PC-9 (cell line): ENCODE measurements at regions not wholly inside any gene's neighbourhood (a gene's known extent, or its start where the extent isn't known, plus 50 kb on each side); places are given as distances from the start of the nearest gene placed in this dataset.

Experiments used
- BruUV-seq: library from RNA; stranded (reverse); fragments of 400-500 nt; replicated peaks from 2 replicates; lab custom pipeline; 2021; lab: Mats Ljungman, UMichigan
- CTCF ChIA-PET: fragments of 300-600 bp; sonication (Branson Sonifier 250); formaldehyde crosslinking; loops from one replicate; lab custom pipeline; 2022; ENCODE audit warnings: antibody characterized with exemption; lab: Charles Lee
- POLR2A ChIA-PET: fragments of 300-600 bp; sonication (Branson Sonifier 250); formaldehyde crosslinking; loops from one replicate; lab custom pipeline; 2022; ENCODE audit warnings: antibody characterized with exemption; ENCODE audit not compliant: unreplicated experiment; lab: Charles Lee
- DNase-seq, 2 experiments: peaks; one replicate each; pipeline versions ENCODE4 v3.0.0 to v3.0.0-alpha.2; 2015 to 2022; ENCODE audit warnings: mixed read lengths in 1 of 2
- H2AFZ ChIP-seq: fragments of 200-600 bp; sonication (generic); 2 replicates; pipeline ENCODE4 v1.8.1; 2017; ENCODE audit warnings: antibody characterized with exemption
- H3F3A ChIP-seq: fragments of 200-600 bp; sonication (generic); 2 replicates; pipeline ENCODE4 v1.8.1; 2017; ENCODE audit warnings: antibody characterized with exemption, mild to moderate bottlenecking, low read depth; ENCODE audit not compliant: insufficient read depth
- H3K27ac ChIP-seq: fragments of 200-600 bp; sonication (generic); 2 replicates; pipeline ENCODE4 v1.6.1; 2016; ENCODE audit warnings: mixed run types
- H3K27me3 ChIP-seq: fragments of 200-600 bp; sonication (generic); 2 replicates; pipeline ENCODE4 v1.6.1; 2016; ENCODE audit warnings: low read depth, mixed run types; ENCODE audit not compliant: insufficient read depth
- H3K36me3 ChIP-seq: fragments of 200-600 bp; sonication (generic); 2 replicates; pipeline ENCODE4 v1.6.1; 2016; ENCODE audit warnings: low read depth, mixed run types
- H3K4me1 ChIP-seq: fragments of 200-600 bp; sonication (generic); replicated peaks from 2 replicates; pipeline ENCODE4 v1.6.1; 2016; ENCODE audit warnings: mixed run types; ENCODE audit not compliant: insufficient read depth
- H3K4me2 ChIP-seq: fragments of 200-600 bp; sonication (generic); 2 replicates; pipeline ENCODE4 v1.6.1; 2017; ENCODE audit warnings: mixed run types
- H3K4me3 ChIP-seq: fragments of 200-600 bp; sonication (generic); 2 replicates; pipeline ENCODE4 v1.6.1; 2016; ENCODE audit warnings: mixed run types
- H3K79me2 ChIP-seq: fragments of 200-600 bp; sonication (generic); 2 replicates; pipeline ENCODE4 v1.6.1; 2017; ENCODE audit warnings: low read depth, mixed run types
- H3K9me2 ChIP-seq: fragments of 200-600 bp; sonication (generic); 2 replicates; pipeline ENCODE4 v1.8.1; 2017; ENCODE audit warnings: mild to moderate bottlenecking; ENCODE audit not compliant: insufficient read depth
- H3K9me3 ChIP-seq: fragments of 200-600 bp; sonication (generic); 2 replicates; pipeline ENCODE4 v1.8.1; 2016; ENCODE audit warnings: low read depth; ENCODE audit not compliant: insufficient read depth
- H4K20me1 ChIP-seq: fragments of 200-600 bp; sonication (generic); 2 replicates; pipeline ENCODE4 v1.8.1; 2017; ENCODE audit not compliant: insufficient read depth
- CTCF ChIP-seq: fragments of 200-600 bp; sonication (generic); conservative IDR thresholded peaks from 2 replicates; pipeline ENCODE4 v1.6.1; 2017; ENCODE audit warnings: mixed run types, antibody characterized with exemption, mild to moderate bottlenecking, moderate library complexity
- EZH2 ChIP-seq: fragments of 200-600 bp; sonication (generic); IDR thresholded peaks from 2 replicates; pipeline ENCODE4 v1.8.0; 2017; ENCODE audit warnings: antibody characterized with exemption, low read depth
- intact Hi-C: fragments of 100-400 bp; cut with micrococcal nuclease; formaldehyde crosslinking; loops from one replicate; pipeline ENCODE4 v1.10.0; 2022; ENCODE audit not compliant: unreplicated experiment

GRCh38 chr18:40529478-40529877 lies 1425.6 kb upstream of the PIK3C3 start:
- Histone ChIP-seq H3K4me1 (no peaks in the 10 kb centered on the region), H3K4me3 (no peak overlapping the region), H3K9me2 (no peaks in the 10 kb centered on the region), H3K27me3 (no peaks in the 10 kb centered on the region), H3K9me3 (no peaks in the 10 kb centered on the region), H3F3A (no peaks in the 10 kb centered on the region), H3K79me2 (no peaks in the 10 kb centered on the region), H3K36me3 (no peaks in the 10 kb centered on the region), H2AFZ (no peak overlapping the region), H3K27ac (no peak overlapping the region), H4K20me1 (no peaks in the 10 kb centered on the region), H3K4me2 (no peak overlapping the region)
- no peak for DNase-seq
- POLR2A ChIA-PET = no interaction called here
- intact Hi-C loops = no loop called here
- CTCF ChIA-PET = no interaction called here
- TF ChIP-seq CTCF = peak; percentile 22; the same call in 1 of the 2 replicates
- no peak for TF ChIP-seq EZH2
- BruUV-seq = no TSS peak

DNA sequence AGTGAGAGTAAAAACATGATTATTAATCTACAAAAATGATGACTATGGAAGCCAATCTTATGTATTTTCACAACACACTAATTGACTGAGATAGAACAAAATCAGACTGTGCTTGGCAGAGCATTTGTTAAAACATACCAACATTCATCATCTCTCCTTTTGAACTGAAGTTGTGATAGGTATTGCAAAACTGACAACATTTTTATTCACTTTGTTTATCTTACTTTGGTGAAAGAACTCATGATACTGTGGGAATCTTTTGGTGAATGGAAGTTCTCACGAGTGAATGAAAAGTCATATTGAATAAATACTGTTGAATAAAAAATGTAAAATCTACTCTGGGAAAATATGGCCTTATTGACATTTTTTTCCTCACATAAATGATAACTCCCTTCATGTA lies 1430.2 kb upstream of the PIK3C3 start:
- intact Hi-C loops = no loop called here
- POLR2A ChIA-PET = no interaction called here

DNA sequence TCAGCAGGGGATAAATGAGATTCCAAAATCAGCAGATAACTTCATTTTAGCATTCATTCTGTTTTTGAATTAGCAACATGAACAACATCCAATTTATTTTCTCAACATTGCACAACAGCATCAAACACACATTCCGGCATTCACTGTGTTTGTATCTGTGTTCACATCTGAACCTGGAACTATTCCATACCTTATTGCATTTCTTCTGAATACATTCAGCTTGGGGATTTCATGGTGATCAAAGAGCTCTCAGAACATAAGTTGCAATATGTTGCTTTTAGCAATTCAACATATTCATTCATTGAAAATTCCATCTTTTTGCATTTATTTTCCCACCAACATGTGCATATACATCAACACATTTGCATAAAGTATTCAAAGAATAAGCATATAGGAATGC lies 1431.7 kb upstream of the PIK3C3 start:
- no TSS peak for BruUV-seq
- ChIA-PET CTCF (no interaction called here), POLR2A (no interaction called here)
- TF ChIP-seq CTCF (no peak), EZH2 (no peak)
- Histone ChIP-seq H3K4me1 (no peaks in the 10 kb centered on the region), H3K4me2 (no peak overlapping the region), H3F3A (no peaks in the 10 kb centered on the region), H3K9me3 (no peaks in the 10 kb centered on the region), H3K9me2 (no peaks in the 10 kb centered on the region), H3K4me3 (no peak overlapping the region), H4K20me1 (no peaks in the 10 kb centered on the region), H3K27me3 (no peaks in the 10 kb centered on the region), H3K79me2 (no peaks in the 10 kb centered on the region), H3K27ac (no peak overlapping the region), H2AFZ (no peak overlapping the region), H3K36me3 (no peaks in the 10 kb centered on the region)
- intact Hi-C loops = no loop called here
- no peak for DNase-seq

More for the DNA sequence above, 1430.2 kb upstream of the PIK3C3 start:
- Histone ChIP-seq H3K9me2 (no peaks in the 10 kb centered on the region), H3K36me3 (no peaks in the 10 kb centered on the region), H3K27ac (no peak overlapping the region), H2AFZ (no peak overlapping the region), H3K4me1 (no peaks in the 10 kb centered on the region), H3K4me3 (no peak overlapping the region), H3K4me2 (no peak overlapping the region), H3K27me3 (no peaks in the 10 kb centered on the region), H4K20me1 (no peaks in the 10 kb centered on the region), H3K9me3 (no peaks in the 10 kb centered on the region), H3F3A (no peaks in the 10 kb centered on the region), H3K79me2 (no peaks in the 10 kb centered on the region)
- CTCF ChIA-PET = no interaction called here
- DNase-seq = no peak
- BruUV-seq = no TSS peak
- TF ChIP-seq EZH2 (no peak), CTCF (no peak)
